GM21528 (cell line): ENCODE measurements at regions not wholly inside any gene's neighbourhood (a gene's known extent, or its start where the extent isn't known, plus 50 kb on each side); places are given as distances from the start of the nearest gene placed in this dataset.
"Not testable (repeated sequence)": the region's sequence is repeated elsewhere in the genome, so short reads cannot be mapped to it uniquely, and the experiment has no call there.

Experiments used
- ATAC-seq: cut with Tn5 transposase; IDR thresholded peaks from one replicate; pipeline ENCODE4 v1.9.1; 2021; ENCODE audit warnings: mild to moderate bottlenecking, moderate library complexity; ENCODE audit not compliant: unreplicated experiment, low FRiP score

GRCh38 chr4:35021222-35021621 is 1223.1 kb downstream of the ARAP2 start:
- ATAC-seq, result not testable (repeated sequence)

DNA sequence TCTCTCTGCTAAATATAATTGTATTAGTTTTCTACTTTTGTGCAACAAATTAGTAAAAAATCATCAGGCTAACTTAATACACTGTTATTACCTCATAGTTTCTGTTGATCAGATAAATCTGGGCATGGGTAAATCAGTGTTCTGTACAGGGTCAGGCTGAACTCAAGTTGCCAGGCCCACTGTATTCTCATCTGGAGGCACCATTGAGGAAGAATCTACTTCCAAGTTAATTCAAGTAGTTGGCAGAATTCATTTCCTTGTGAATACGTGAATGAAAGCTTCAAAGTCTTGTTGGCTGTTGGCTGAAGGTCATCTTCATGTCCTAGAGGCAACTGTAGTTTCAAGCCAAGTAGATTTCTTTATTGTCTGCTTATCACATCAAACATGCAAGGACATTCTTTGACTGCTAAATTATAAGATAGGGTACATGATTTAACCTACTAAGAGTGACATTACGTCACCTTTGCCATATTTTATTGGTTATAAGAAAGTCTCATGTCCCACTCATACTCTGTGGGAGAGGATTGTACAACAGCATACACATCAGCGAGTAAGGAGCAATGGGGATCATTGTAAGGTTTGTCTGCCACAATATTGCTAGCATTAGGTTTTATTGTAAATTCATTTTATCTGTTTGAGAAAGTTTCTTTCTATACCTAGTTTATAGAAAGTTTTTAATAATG is 1219.0 kb downstream of the ARAP2 start:
- no peak for ATAC-seq

DNA sequence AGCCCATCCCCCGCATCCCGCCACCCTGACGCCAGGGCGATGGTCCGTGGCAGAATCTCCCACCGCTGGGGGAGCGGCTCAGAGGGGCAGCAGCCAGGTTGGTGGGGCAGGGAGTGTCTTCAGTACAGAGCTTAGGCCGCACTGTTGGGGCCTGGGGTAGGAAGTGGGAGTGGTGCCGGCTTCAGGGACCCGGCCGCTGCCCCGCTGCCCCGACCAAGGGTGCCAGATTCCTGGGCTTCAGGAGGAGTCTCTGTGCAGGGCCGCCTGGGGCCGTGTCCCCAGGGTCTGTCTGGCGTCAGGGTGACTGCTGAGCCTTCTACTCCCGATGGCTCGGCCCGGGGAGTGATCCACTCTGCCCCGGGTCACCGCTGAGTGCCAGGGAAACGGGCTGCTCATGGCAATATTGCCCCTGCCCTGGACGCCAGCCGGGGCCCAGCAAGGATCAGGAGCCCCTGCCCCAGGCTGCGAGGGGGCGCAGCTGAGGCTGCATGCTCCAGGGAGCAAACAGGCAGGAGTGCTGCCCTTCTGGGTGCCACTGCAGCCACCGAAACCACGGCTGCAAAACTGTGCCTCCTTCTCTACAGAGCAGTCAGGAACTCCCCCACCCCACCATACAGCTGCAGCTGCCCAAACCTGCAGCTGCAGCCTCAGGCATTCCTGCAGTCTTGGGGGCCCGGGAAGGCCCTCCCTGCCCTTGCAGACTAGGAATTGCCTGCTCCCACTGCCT is 1206.1 kb downstream of the ARAP2 start:
- ATAC-seq, result no peak

DNA sequence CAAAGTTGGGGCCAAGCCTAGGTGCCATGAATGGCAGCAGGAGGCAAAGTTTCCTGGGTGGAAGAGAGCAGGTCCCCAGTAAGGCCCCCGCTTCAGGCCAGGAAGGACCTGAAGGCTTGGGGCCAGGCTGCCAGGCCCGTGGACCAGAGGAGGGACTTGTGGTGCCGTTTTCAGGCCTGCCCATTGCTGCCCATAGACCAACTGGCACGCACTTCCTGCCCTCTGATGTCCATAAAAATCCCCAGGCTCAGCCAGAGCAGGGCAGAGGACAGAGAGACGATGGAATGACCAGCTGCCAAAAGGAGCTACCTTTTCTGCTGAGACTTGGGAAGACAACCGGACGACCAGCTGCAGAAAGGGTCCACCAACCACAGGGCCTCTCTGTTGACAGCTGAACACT is 1205.5 kb downstream of the ARAP2 start:
- ATAC-seq, result no peak

- ATAC-seq, result no peak
Measured at GRCh38 chr4:35052546-35052945, 1191.8 kb downstream of the ARAP2 start.

- ATAC-seq, result no peak
Measured at GRCh38 chr4:35063031-35063570, 1181.2 kb downstream of the ARAP2 start.

- ATAC-seq, result no peak
Measured at GRCh38 chr4:35066406-35066805, 1177.9 kb downstream of the ARAP2 start.

- ATAC-seq, result no peak
Measured at GRCh38 chr4:35080799-35081198, 1163.5 kb downstream of the ARAP2 start.

DNA sequence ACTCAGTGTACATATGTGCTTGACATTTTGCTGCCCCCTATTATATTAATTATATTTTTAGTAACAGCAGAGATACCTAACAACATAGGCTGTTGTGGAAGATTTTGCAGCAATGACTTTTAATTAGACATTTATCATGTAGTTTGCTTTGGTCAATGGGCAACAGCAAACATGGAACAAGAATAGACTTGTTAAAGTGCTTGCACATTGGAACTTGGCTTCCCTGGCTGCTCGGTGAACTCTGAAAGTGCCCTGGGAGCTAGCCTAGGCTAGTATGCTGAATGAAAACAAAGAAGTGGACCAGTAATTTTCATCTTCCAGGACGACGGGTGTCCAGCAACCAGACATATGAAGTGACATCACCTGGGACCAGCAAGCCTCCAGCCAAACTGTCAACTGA is 1157.1 kb downstream of the ARAP2 start:
- no peak for ATAC-seq

GRCh38 chr4:35100932-35101331 is 1143.4 kb downstream of the ARAP2 start:
- no peak for ATAC-seq

GRCh38 chr4:35102066-35102465 is 1142.2 kb downstream of the ARAP2 start:
- no peak for ATAC-seq

DNA sequence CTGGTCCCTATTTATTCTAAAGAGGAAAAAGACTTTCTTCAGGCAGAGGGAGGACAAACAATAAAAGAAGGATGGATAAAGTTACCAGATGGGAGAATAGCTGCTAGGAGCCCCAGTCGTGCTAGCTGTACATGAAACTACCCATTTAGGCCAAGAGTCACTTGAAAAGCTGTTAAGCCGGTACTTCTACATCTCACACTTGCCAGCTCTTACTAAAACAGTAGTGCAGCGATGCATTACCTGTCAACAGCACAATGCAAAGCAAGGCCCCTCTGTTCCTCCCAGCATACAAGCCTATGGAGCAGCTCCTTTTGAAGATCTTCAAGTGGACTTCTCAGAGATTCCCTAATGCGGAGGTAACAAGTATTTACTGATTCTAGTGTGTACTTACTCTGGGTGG is 1138.8 kb downstream of the ARAP2 start:
- ATAC-seq, result no peak

DNA sequence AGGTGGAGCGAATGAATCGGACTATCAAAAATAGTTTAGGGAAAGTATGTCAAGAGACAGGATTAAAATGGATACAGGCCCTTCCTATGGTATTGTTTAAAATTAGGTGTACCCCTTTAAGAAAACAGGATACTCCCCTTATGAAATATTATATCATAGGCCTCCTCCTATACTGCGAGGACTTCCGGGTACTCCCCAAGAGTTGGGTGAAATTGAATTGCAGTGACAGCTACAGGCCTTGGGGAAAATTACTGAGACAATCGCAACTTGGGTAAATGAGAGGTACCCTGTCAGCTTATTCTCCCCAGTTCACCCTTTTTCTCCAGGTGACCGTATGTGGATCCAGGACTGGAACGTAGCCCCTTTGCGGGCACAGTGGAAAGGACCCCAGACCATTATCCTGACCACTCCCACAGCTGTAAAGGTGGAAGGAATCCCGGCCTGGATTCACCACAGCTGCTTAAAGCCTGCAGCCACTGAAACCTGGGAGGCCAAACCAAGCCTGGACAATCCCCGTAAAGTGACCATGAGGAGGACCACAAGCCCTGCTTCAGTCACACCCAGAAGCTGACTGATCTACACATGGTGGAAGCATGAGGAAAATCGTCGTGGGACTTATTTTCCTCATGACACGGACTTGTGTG is 1138.1 kb downstream of the ARAP2 start:
- ATAC-seq, result no peak

DNA sequence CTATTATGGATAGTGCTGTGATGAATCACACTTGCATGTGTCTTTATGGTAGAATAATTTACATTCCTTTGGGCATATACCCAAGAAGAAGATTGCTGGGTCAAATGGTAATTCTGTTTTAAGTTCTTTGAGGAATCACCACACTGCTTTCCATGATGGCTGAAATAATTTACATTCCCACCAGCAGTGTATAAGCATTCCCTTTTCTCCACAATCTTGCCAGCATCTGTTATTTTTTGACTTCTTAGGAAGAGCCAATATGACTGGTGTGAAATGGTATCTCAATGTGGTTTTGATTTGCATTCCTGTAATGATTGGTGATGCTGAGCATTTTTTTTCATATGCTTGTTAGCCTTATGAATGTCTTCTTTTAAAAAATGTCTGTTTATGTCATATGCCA is 1120.2 kb downstream of the ARAP2 start:
- no peak for ATAC-seq

- ATAC-seq, result no peak
Measured at GRCh38 chr4:35125995-35126712, 1118.2 kb downstream of the ARAP2 start.

DNA sequence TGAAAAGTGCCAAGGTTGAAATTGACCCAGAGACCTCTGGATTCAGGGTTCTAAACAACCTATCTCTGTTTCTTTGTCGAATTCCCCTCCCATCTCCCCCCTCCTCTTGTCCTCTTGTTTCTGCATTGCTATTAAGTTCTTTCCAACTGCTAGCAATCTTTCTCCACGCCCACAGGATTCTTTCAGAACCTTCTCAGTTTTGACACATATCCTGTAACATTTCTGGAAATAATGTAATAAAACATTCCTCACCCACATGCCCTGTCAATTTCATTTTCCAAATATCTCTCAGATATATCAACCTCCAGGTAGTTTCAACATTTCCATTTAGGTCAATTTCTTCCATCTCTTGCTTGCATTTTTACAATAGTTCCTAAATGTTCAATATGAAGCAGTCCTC is 1105.9 kb downstream of the ARAP2 start:
- ATAC-seq, result no peak

DNA sequence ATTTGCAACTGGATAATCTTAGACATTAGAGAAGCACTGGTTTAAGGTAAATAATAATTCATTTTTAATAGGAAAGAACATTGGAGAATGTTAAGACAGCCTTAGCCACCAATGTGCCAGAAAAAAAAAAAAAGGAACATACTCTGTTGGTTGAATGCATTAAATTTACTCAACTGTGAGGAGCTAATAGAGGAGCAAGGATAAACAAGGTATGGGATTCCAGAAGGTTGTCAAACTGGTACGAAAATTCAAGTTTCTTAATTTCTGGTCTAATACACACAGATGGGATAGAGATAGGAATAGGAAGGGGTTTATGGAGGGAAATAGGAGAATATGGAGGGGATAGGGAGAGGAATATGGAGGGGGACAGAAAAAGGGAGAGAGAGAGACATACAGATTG is 1096.6 kb downstream of the ARAP2 start:
- ATAC-seq, result no peak

- no peak for ATAC-seq
Measured at GRCh38 chr4:35151816-35152572, 1092.3 kb downstream of the ARAP2 start.

DNA sequence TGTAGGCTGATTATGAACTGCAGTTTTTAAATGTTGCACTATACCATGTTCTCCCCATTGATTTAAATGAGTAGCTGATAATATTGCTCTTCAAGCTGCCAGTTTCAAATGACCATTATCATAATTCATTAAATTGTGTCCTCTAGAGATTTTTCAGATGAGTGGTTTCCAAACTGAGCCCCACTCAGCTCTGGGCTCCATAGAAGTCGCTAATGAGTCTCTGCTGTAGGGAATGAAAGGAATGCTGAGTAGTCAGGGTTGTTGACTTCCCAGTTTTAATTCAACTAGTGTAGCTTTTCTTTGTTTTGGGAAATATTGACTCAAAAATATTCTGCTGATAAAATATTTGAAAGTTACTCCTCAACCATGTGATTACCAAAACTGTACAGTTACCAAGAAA is 1081.1 kb downstream of the ARAP2 start:
- no peak for ATAC-seq

GRCh38 chr4:35164063-35164462 is 1080.3 kb downstream of the ARAP2 start:
- ATAC-seq, result no peak
